Left colon (tissue), 2 donors: ENCODE measurements at regions not wholly inside any gene's neighbourhood (a gene's known extent, or its start where the extent isn't known, plus 50 kb on each side); places are given as distances from the start of the nearest gene placed in this dataset.
"Not testable (repeated sequence)": the region's sequence is repeated elsewhere in the genome, so short reads cannot be mapped to it uniquely, and the experiment has no call there.

Experiments
- ATAC-seq: fragments of 200-7000 bp; cut with Tn5 transposase; one replicate; pipeline ENCODE4 v1.9.1; 2020; ENCODE audit warnings: mild to moderate bottlenecking, moderate library complexity
- DNase-seq, 2 donors: peaks; one replicate each; pipeline ENCODE4 v3.0.0-alpha.2; 2020
- intact Hi-C, 2 donors: fragments of 100-400 bp; cut with DNase I in 1 of 2; cut with micrococcal nuclease in 1 of 2; formaldehyde crosslinking; loops; one replicate each; pipeline versions ENCODE4 v1.11.2 to v1.14.0; 2022; cut with DNase I, micrococcal nuclease
- donor health status: DM: no; HTN: no; CAD: no.
- donor health status: DM: yes; HTN: yes; CAD: no.

GRCh38 chrX:13440176-13440575, 120.3 kb upstream of the ATXN3L start:
- DNase-seq (no peak), ATAC-seq (no peak)
- intact Hi-C loops = no loop called here

- ATAC-seq (no peak), DNase-seq (no peak)
- intact Hi-C loops = no loop called here
Measured at GRCh38 chrX:13433298-13433605, 113.4 kb upstream of the ATXN3L start.

- DNase-seq (peak in 1 of 2 donors; percentile 33), ATAC-seq (no peak)
- intact Hi-C loops = no loop called here
Measured at GRCh38 chrX:13432414-13433297, 112.8 kb upstream of the ATXN3L start.

- intact Hi-C loops = no loop called here
- ATAC-seq (no peak), DNase-seq (no peak)
Measured at GRCh38 chrX:13430136-13430827, 110.4 kb upstream of the ATXN3L start.

- ATAC-seq = no peak
Measured at GRCh38 chrX:13428053-13428786, 108.4 kb upstream of the ATXN3L start.

GRCh38 chrX:13427441-13428052, 107.7 kb upstream of the ATXN3L start:
- ATAC-seq (no peak), DNase-seq (no peak)
- intact Hi-C loops = no loop called here

More at GRCh38 chrX:13428053-13428786, 108.4 kb upstream of the ATXN3L start:
- intact Hi-C loops = no loop called here
- DNase-seq = no peak

GRCh38 chrX:13420545-13421183, 100.8 kb upstream of the ATXN3L start:
- DNase-seq (no peak), ATAC-seq (no peak)
- intact Hi-C loops = no loop called here

GRCh38 chrX:13419918-13420317, 100.1 kb upstream of the ATXN3L start:
- ATAC-seq (no peak), DNase-seq (no peak)
- intact Hi-C loops = no loop called here

GRCh38 chrX:13419276-13419675, 99.4 kb upstream of the ATXN3L start:
- no peak for DNase-seq
- ATAC-seq = no peak
- intact Hi-C loops = no loop called here

GRCh38 chrX:13418126-13419097, 98.6 kb upstream of the ATXN3L start:
- DNase-seq (no peak), ATAC-seq (no peak)
- intact Hi-C loops = no loop called here

GRCh38 chrX:13415509-13415908, 95.7 kb upstream of the ATXN3L start:
- intact Hi-C loops = no loop called here
- no peak for ATAC-seq

GRCh38 chrX:13414006-13414647, 94.3 kb upstream of the ATXN3L start:
- ATAC-seq (no peak), DNase-seq (no peak)
- intact Hi-C loops = no loop called here

More at GRCh38 chrX:13415509-13415908, 95.7 kb upstream of the ATXN3L start:
- DNase-seq = no peak

GRCh38 chrX:13412208-13412600, 92.4 kb upstream of the ATXN3L start:
- ATAC-seq (no peak), DNase-seq (no peak)
- intact Hi-C loops = no loop called here

- DNase-seq = no peak
- no peak for ATAC-seq
- intact Hi-C loops = no loop called here
Measured at GRCh38 chrX:13411496-13412207, 91.8 kb upstream of the ATXN3L start.

GRCh38 chrX:13408599-13408998, 88.7 kb upstream of the ATXN3L start:
- intact Hi-C loops, ATAC-seq, DNase-seq: not testable (repeated sequence)

- intact Hi-C loops, ATAC-seq, DNase-seq: not testable (repeated sequence)
Measured at GRCh38 chrX:13404777-13405176, 84.9 kb upstream of the ATXN3L start.

GRCh38 chrX:13404364-13404763, 84.5 kb upstream of the ATXN3L start:
- DNase-seq = no peak
- ATAC-seq = no peak
- intact Hi-C loops = no loop called here
